ENCODE measurements at regions not wholly inside any gene's neighbourhood (a gene's known extent, or its start where the extent isn't known, plus 50 kb on each side); places are given as distances from the start of the nearest gene placed in this dataset.
"Not testable (repeated sequence)": the region's sequence is repeated elsewhere in the genome, so short reads cannot be mapped to it uniquely, and the experiment has no call there.

GRCh38 chr6:60813897-60814596, 1472.0 kb downstream of the KHDRBS2 start:
- not testable (repeated sequence) for H3K9me3 ChIP-seq (ENCODE audit: low read depth); H3K4me3 Mint-ChIP-seq; H3K4me1 ChIP-seq; H2AFZ ChIP-seq (replicated peaks); H3K36me3 Mint-ChIP-seq; H3K36me3 ChIP-seq; H3K27me3 ChIP-seq; H3K4me3 ChIP-seq; H3K27ac ChIP-seq; H3K4me1 Mint-ChIP-seq; H3K27me3 Mint-ChIP-seq (ENCODE audit: insufficient read depth, low read depth); H4K20me1 ChIP-seq (ENCODE audit: low read depth); H3K79me2 ChIP-seq (ENCODE audit: low read depth); H3K9me3 Mint-ChIP-seq; H3K9ac ChIP-seq; H3K4me2 ChIP-seq; H3F3A ChIP-seq (ENCODE audit: low read depth)
- DNase-seq (ENCODE audit: low spot score) = peak; percentile 17
- H3K27ac Mint-ChIP-seq = peak overlapping the region; percentile 50

- not testable (repeated sequence) for H3K4me3 ChIP-seq, H3K36me3 ChIP-seq
Observed at GRCh38 chr6:60810216-60810615, 1475.8 kb downstream of the KHDRBS2 start.

GRCh38 chr6:60799146-60799545, 1486.9 kb downstream of the KHDRBS2 start:
- not testable (repeated sequence) for H3K4me3 Mint-ChIP-seq; H3K9me3 Mint-ChIP-seq; H3K4me2 ChIP-seq; H3K27me3 ChIP-seq; H3K9ac ChIP-seq; H3K27ac Mint-ChIP-seq; H4K20me1 ChIP-seq (ENCODE audit: low read depth); H3K4me1 ChIP-seq; H3K27me3 Mint-ChIP-seq (ENCODE audit: insufficient read depth, low read depth); H3K27ac ChIP-seq; H3K79me2 ChIP-seq (ENCODE audit: low read depth); H3F3A ChIP-seq (ENCODE audit: low read depth); H3K4me3 ChIP-seq; H3K36me3 ChIP-seq; H3K36me3 Mint-ChIP-seq; H3K9me3 ChIP-seq (ENCODE audit: low read depth)
- peak; percentile 5 for DNase-seq (ENCODE audit: low spot score)
- TF ChIP-seq CTCF (IDR thresholded peaks at IDR 0.05) = peak; percentile 43
- peaks cover 13% of the 10 kb centered on the region for H3K4me1 Mint-ChIP-seq
- peak overlapping the region; percentile 12 for H2AFZ ChIP-seq (replicated peaks)

More at GRCh38 chr6:60810216-60810615, 1475.8 kb downstream of the KHDRBS2 start:
- H3K4me1 ChIP-seq; H4K20me1 ChIP-seq (ENCODE audit: low read depth); H3K4me3 Mint-ChIP-seq; H3K4me1 Mint-ChIP-seq; H3K27me3 ChIP-seq; H3K27ac ChIP-seq; H3K9ac ChIP-seq; DNase-seq (ENCODE audit: low spot score); H3K9me3 Mint-ChIP-seq; H3K36me3 Mint-ChIP-seq; H3K9me3 ChIP-seq (ENCODE audit: low read depth); H3K27ac Mint-ChIP-seq; H2AFZ ChIP-seq (replicated peaks); H3K79me2 ChIP-seq (ENCODE audit: low read depth); H3K27me3 Mint-ChIP-seq (ENCODE audit: insufficient read depth, low read depth); H3K4me2 ChIP-seq; H3F3A ChIP-seq (ENCODE audit: low read depth): not testable (repeated sequence)

GRCh38 chr6:60797831-60798230, 1488.2 kb downstream of the KHDRBS2 start:
- not testable (repeated sequence) for H3K79me2 ChIP-seq (ENCODE audit: low read depth); H2AFZ ChIP-seq (replicated peaks); H3K9ac ChIP-seq; H3K4me2 ChIP-seq; H4K20me1 ChIP-seq (ENCODE audit: low read depth); H3K9me3 Mint-ChIP-seq; DNase-seq (ENCODE audit: low spot score); H3K27ac Mint-ChIP-seq; H3K4me3 ChIP-seq; H3K27ac ChIP-seq; H3K27me3 ChIP-seq; H3K36me3 ChIP-seq; H3F3A ChIP-seq (ENCODE audit: low read depth); H3K36me3 Mint-ChIP-seq; H3K9me3 ChIP-seq (ENCODE audit: low read depth); H3K4me1 ChIP-seq; H3K27me3 Mint-ChIP-seq (ENCODE audit: insufficient read depth, low read depth); H3K4me3 Mint-ChIP-seq
- H3K4me1 Mint-ChIP-seq = peaks cover 13% of the 10 kb centered on the region

GRCh38 chr6:60789601-60790000, 1496.4 kb downstream of the KHDRBS2 start:
- DNase-seq (ENCODE audit: low spot score); H3K27me3 ChIP-seq; H4K20me1 ChIP-seq (ENCODE audit: low read depth); H3F3A ChIP-seq (ENCODE audit: low read depth); H3K4me3 Mint-ChIP-seq; H3K4me3 ChIP-seq; H3K4me1 Mint-ChIP-seq; H3K79me2 ChIP-seq (ENCODE audit: low read depth); H3K9me3 Mint-ChIP-seq; H2AFZ ChIP-seq (replicated peaks); H3K4me2 ChIP-seq; H3K27me3 Mint-ChIP-seq (ENCODE audit: insufficient read depth, low read depth); H3K27ac ChIP-seq; H3K36me3 Mint-ChIP-seq; H3K9me3 ChIP-seq (ENCODE audit: low read depth); H3K9ac ChIP-seq; H3K4me1 ChIP-seq; H3K36me3 ChIP-seq; H3K27ac Mint-ChIP-seq: not testable (repeated sequence)

GRCh38 chr6:60782698-60783464, 1503.1 kb downstream of the KHDRBS2 start:
- H3K36me3 ChIP-seq; H2AFZ ChIP-seq (replicated peaks); H3K4me3 Mint-ChIP-seq; H3K4me2 ChIP-seq; H3K4me1 ChIP-seq; H3K27me3 ChIP-seq; H3K27ac Mint-ChIP-seq; H3K4me3 ChIP-seq; H4K20me1 ChIP-seq (ENCODE audit: low read depth); H3K27me3 Mint-ChIP-seq (ENCODE audit: insufficient read depth, low read depth); H3K4me1 Mint-ChIP-seq; H3K9ac ChIP-seq; DNase-seq (ENCODE audit: low spot score); H3K9me3 Mint-ChIP-seq; H3K9me3 ChIP-seq (ENCODE audit: low read depth); H3K36me3 Mint-ChIP-seq; H3K27ac ChIP-seq; H3F3A ChIP-seq (ENCODE audit: low read depth); H3K79me2 ChIP-seq (ENCODE audit: low read depth): not testable (repeated sequence)

- H3K27me3 ChIP-seq; H3F3A ChIP-seq (ENCODE audit: low read depth); H3K9me3 ChIP-seq (ENCODE audit: low read depth); H3K4me2 ChIP-seq; H3K4me3 Mint-ChIP-seq; H3K4me1 Mint-ChIP-seq; DNase-seq (ENCODE audit: low spot score); H3K27ac ChIP-seq; H3K4me3 ChIP-seq; H3K79me2 ChIP-seq (ENCODE audit: low read depth); H3K27me3 Mint-ChIP-seq (ENCODE audit: insufficient read depth, low read depth); H3K9me3 Mint-ChIP-seq; H3K36me3 Mint-ChIP-seq; H3K4me1 ChIP-seq; H4K20me1 ChIP-seq (ENCODE audit: low read depth); H2AFZ ChIP-seq (replicated peaks); H3K36me3 ChIP-seq; H3K9ac ChIP-seq; H3K27ac Mint-ChIP-seq: not testable (repeated sequence)
Observed at GRCh38 chr6:60779591-60779990, 1506.4 kb downstream of the KHDRBS2 start.

All from neural progenitor cell (in vitro differentiated cells).